ENCODE measurements at regions not wholly inside any gene's neighbourhood (a gene's known extent, or its start where the extent isn't known, plus 50 kb on each side); places are given as distances from the start of the nearest gene placed in this dataset.

DNA sequence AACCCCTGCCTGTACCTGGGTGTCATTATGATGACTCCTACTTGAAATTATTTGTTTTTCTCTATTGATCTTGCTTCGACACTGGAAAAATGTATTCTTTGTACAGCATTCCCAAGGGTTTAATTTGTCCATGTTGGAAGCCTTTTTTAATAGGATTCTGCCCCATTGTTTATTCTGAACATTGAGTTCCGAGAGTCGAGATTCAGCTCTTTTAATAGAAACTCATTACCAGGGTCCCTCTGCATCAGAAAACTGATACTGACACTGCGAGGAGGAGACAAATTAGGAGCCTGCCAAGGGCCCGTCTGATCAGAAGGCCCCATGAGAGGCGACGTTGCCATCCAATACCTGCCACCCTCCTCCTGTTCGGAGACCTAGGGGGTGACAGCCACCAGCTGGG lies 260.5 kb upstream of the ZMIZ1 start:
- H4K20me1 ChIP-seq (ENCODE audit: control insufficient read depth, insufficient read depth, low read length, poor library complexity, severe bottlenecking): no peaks in the 10 kb centered on the region
- no peak overlapping the region for H3K9ac ChIP-seq (ENCODE audit: low read length)
- H3K27me3 ChIP-seq (replicated peaks in 1 of 4; ENCODE audit: control extremely low read depth in 1 of 4, control insufficient read depth in 3 of 4, insufficient read depth in 4 of 4, low read length in 3 of 4): peaks cover 0 to 4% (median 0%) of the 10 kb centered on the region in 4 experiments
- intact Hi-C loops (cut with micrococcal nuclease): no loop called here
- no peaks in the 10 kb centered on the region for H3K36me3 ChIP-seq (replicated peaks in 1 of 2; ENCODE audit: control extremely low read depth in 1 of 2, control insufficient read depth in 1 of 2, extremely low read depth in 1 of 2, insufficient read depth in 2 of 2, low read length in 1 of 2)
- no peaks in the 10 kb centered on the region for H3K9me3 ChIP-seq (ENCODE audit: control extremely low read depth in 1 of 3, control insufficient read depth in 2 of 3, insufficient read depth in 1 of 3, low read length in 2 of 3)
- ChIA-PET POLR2A (no interaction called here), CTCF (no interaction called here)
- ATAC-seq (ENCODE audit: low read depth) (no peak), DNase-seq (no peak)
- no peak overlapping the region for H3K4me3 ChIP-seq (ENCODE audit: control extremely low read depth in 1 of 5, extremely low read depth in 1 of 5, insufficient read depth in 1 of 5, low read depth in 2 of 5, low read length in 4 of 5)
- H3K4me2 ChIP-seq (replicated peaks; ENCODE audit: low read depth, low read length, poor library complexity, severe bottlenecking): no peak overlapping the region
- no peaks in the 10 kb centered on the region for H3K4me1 ChIP-seq (ENCODE audit: control insufficient read depth in 2 of 2, insufficient read depth in 2 of 2, low read length in 2 of 2)
- no peak overlapping the region for H2AFZ ChIP-seq (ENCODE audit: insufficient read depth, low read depth, low read length, poor library complexity, severe bottlenecking)
- Mint-ChIP-seq H3K4me1 (no peaks in the 10 kb centered on the region), H3K27ac (no peak overlapping the region), H3K9me3 (ENCODE audit: insufficient read depth) (no peaks in the 10 kb centered on the region), H3K4me3 (no peak overlapping the region), H3K27me3 (peaks cover 20% of the 10 kb centered on the region)
- no peak overlapping the region for H3K27ac ChIP-seq (ENCODE audit: low read length in 2 of 2)
- H3K79me2 ChIP-seq (ENCODE audit: control insufficient read depth, insufficient read depth, low read length): no peaks in the 10 kb centered on the region
- 89% methylated on average over 3 of the region's 8 CpGs for WGBS (ENCODE audit: insufficient coverage)
- TF ChIP-seq, protein P1, sequence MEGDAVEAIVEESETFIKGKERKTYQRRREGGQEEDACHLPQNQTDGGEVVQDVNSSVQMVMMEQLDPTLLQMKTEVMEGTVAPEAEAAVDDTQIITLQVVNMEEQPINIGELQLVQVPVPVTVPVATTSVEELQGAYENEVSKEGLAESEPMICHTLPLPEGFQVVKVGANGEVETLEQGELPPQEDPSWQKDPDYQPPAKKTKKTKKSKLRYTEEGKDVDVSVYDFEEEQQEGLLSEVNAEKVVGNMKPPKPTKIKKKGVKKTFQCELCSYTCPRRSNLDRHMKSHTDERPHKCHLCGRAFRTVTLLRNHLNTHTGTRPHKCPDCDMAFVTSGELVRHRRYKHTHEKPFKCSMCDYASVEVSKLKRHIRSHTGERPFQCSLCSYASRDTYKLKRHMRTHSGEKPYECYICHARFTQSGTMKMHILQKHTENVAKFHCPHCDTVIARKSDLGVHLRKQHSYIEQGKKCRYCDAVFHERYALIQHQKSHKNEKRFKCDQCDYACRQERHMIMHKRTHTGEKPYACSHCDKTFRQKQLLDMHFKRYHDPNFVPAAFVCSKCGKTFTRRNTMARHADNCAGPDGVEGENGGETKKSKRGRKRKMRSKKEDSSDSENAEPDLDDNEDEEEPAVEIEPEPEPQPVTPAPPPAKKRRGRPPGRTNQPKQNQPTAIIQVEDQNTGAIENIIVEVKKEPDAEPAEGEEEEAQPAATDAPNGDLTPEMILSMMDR (IDR thresholded peaks at IDR 0.05): no peak
- no peak for TF ChIP-seq EZH2 (IDR thresholded peaks at IDR 0.05; ENCODE audit: borderline replicate concordance, insufficient read depth, low read depth, low read length, poor library complexity, severe bottlenecking)

- no peaks in the 10 kb centered on the region for H3K79me2 ChIP-seq (ENCODE audit: control insufficient read depth, insufficient read depth, low read length)
- H4K20me1 ChIP-seq (ENCODE audit: control insufficient read depth, insufficient read depth, low read length, poor library complexity, severe bottlenecking): no peaks in the 10 kb centered on the region
- H3K9me3 Mint-ChIP-seq (ENCODE audit: insufficient read depth): no peaks in the 10 kb centered on the region
- H3K27ac ChIP-seq (ENCODE audit: low read length in 2 of 2): no peak overlapping the region
- H3K27ac Mint-ChIP-seq: no peak overlapping the region
- no peak for TF ChIP-seq EZH2 (IDR thresholded peaks at IDR 0.05; ENCODE audit: borderline replicate concordance, insufficient read depth, low read depth, low read length, poor library complexity, severe bottlenecking)
- TF ChIP-seq, protein P1 (IDR thresholded peaks at IDR 0.05): no peak
- ChIA-PET CTCF (no interaction called here), POLR2A (no interaction called here)
- H3K27me3 ChIP-seq (replicated peaks in 1 of 4; ENCODE audit: control extremely low read depth in 1 of 4, control insufficient read depth in 3 of 4, insufficient read depth in 4 of 4, low read length in 3 of 4): peaks cover 0 to 6% (median 0%) of the 10 kb centered on the region in 4 experiments
- H3K36me3 ChIP-seq (replicated peaks in 1 of 2; ENCODE audit: control extremely low read depth in 1 of 2, control insufficient read depth in 1 of 2, extremely low read depth in 1 of 2, insufficient read depth in 2 of 2, low read length in 1 of 2): no peaks in the 10 kb centered on the region
- DNase-seq (no peak), ATAC-seq (ENCODE audit: low read depth) (no peak)
- 68% methylated on average over 2 of the region's 3 CpGs for WGBS (ENCODE audit: insufficient coverage)
- no peak overlapping the region for H3K4me3 Mint-ChIP-seq
- no peak overlapping the region for H3K4me3 ChIP-seq (ENCODE audit: control extremely low read depth in 1 of 5, extremely low read depth in 1 of 5, insufficient read depth in 1 of 5, low read depth in 2 of 5, low read length in 4 of 5)
- H3K9ac ChIP-seq (ENCODE audit: low read length): no peak overlapping the region
- intact Hi-C loops (cut with micrococcal nuclease): no loop called here
- no peak overlapping the region for H3K4me2 ChIP-seq (replicated peaks; ENCODE audit: low read depth, low read length, poor library complexity, severe bottlenecking)
- H3K27me3 Mint-ChIP-seq: peaks cover 21% of the 10 kb centered on the region
- H3K9me3 ChIP-seq (ENCODE audit: control extremely low read depth in 1 of 3, control insufficient read depth in 2 of 3, insufficient read depth in 1 of 3, low read length in 2 of 3): no peaks in the 10 kb centered on the region
- H3K4me1 ChIP-seq (ENCODE audit: control insufficient read depth in 2 of 2, insufficient read depth in 2 of 2, low read length in 2 of 2): no peaks in the 10 kb centered on the region
- H3K4me1 Mint-ChIP-seq: no peaks in the 10 kb centered on the region
- no peak overlapping the region for H2AFZ ChIP-seq (ENCODE audit: insufficient read depth, low read depth, low read length, poor library complexity, severe bottlenecking)
Observed at GRCh38 chr10:78808736-78809367, 259.9 kb upstream of the ZMIZ1 start.
